CD4-positive, alpha-beta T cell treated with Interleukin-1 beta for 1 hour (primary cell): ENCODE measurements at regions not wholly inside any gene's neighbourhood (a gene's known extent, or its start where the extent isn't known, plus 50 kb on each side); places are given as distances from the start of the nearest gene placed in this dataset.

ENCODE experiments used
- DNase-seq, 2 donors: peaks; one replicate each; pipeline ENCODE4 v3.0.0-alpha.2; 2020 to 2022

- no peak for DNase-seq
Measured at GRCh38 chrX:69299951-69300714, 134.9 kb upstream of the PJA1 start.

- no peak for DNase-seq
Measured at GRCh38 chrX:69299285-69299684, 134.0 kb upstream of the PJA1 start.

- no peak for DNase-seq
Measured at GRCh38 chrX:69298466-69299140, 133.3 kb upstream of the PJA1 start.

GRCh38 chrX:69297506-69297905, 132.3 kb upstream of the PJA1 start:
- no peak for DNase-seq

GRCh38 chrX:69293776-69294601, 128.7 kb upstream of the PJA1 start:
- DNase-seq: no peak

- no peak for DNase-seq
Measured at GRCh38 chrX:69291116-69291515, 125.9 kb upstream of the PJA1 start.

GRCh38 chrX:69290292-69290691, 125.0 kb upstream of the PJA1 start:
- DNase-seq: no peak

GRCh38 chrX:69289793-69290123, 124.5 kb upstream of the PJA1 start:
- DNase-seq: no peak

- DNase-seq: no peak
Measured at GRCh38 chrX:69289046-69289792, 124.0 kb upstream of the PJA1 start.

GRCh38 chrX:69287095-69287494, 121.8 kb upstream of the PJA1 start:
- DNase-seq: no peak

GRCh38 chrX:69286565-69286906, 121.3 kb upstream of the PJA1 start:
- no peak for DNase-seq

- DNase-seq: peak; percentile 31 to 44
Measured at GRCh38 chrX:69285881-69286564, 120.8 kb upstream of the PJA1 start.

GRCh38 chrX:69285401-69285877, 120.2 kb upstream of the PJA1 start:
- no peak for DNase-seq

GRCh38 chrX:69284491-69284890, 119.2 kb upstream of the PJA1 start:
- DNase-seq: no peak

GRCh38 chrX:69282893-69283690, 117.8 kb upstream of the PJA1 start:
- DNase-seq: no peak

GRCh38 chrX:69280933-69281332, 115.7 kb upstream of the PJA1 start:
- no peak for DNase-seq

GRCh38 chrX:69279234-69279633, 114.0 kb upstream of the PJA1 start:
- no peak for DNase-seq

GRCh38 chrX:69278031-69278687, 112.9 kb upstream of the PJA1 start:
- DNase-seq: no peak

- no peak for DNase-seq
Measured at GRCh38 chrX:69277369-69277990, 112.2 kb upstream of the PJA1 start.

- DNase-seq: no peak
Measured at GRCh38 chrX:69268611-69269010, 103.4 kb upstream of the PJA1 start.
